GM12801 (cell line): ENCODE measurements at regions not wholly inside any gene's neighbourhood (a gene's known extent, or its start where the extent isn't known, plus 50 kb on each side); places are given as distances from the start of the nearest gene placed in this dataset.

Source experiments
- CTCF ChIP-seq: IDR thresholded peaks from one replicate; pipeline ENCODE4 v1.5.1; 2011; ENCODE audit warnings: control low read depth; ENCODE audit not compliant: insufficient read length; ENCODE audit errors: extremely low read depth

- no peak for TF ChIP-seq CTCF
Observed at GRCh38 chr20:58020656-58021454, 207.6 kb downstream of the ANKRD60 start.

- no peak for TF ChIP-seq CTCF
Observed at GRCh38 chr20:58019850-58020625, 208.4 kb downstream of the ANKRD60 start.

DNA sequence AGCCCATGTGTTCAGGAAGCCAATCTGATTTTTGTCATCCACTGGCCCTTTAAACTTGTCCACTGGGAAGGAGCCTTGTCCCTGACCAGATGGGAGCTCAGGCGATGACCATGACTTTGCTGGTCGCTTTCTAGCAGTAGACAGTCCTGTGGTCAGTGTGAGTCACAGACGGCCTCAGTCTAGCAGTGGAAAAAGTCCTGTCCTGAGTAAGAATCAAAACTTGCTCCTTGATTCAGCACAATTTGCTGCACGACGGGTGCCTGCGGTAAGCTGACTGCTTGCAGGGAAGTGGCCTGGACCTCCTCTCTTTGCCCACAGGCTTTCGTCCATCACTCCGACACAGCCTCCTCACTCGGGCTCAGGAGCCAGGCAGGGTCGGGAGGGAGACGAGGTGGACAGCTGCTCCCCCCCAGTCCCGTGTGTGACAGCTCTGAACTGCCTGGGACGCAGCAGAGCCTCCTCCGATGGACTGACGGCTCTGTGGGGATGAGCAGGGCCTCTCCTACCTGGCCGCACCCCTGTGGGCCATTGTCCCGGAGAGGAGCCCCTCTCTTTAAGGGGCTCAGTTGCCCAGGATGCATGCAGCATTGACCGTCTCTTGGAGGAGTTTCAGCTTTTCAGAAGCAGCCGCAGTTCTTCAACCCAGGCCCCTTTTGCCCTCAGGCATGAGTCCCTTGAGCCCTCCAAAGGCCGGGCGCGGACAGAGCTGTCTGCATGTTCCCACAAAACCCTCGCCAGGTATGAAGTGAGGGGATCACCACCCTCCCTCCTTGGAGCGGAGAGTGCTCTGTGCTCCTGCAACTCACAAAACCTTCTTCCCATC lies 209.2 kb downstream of the ANKRD60 start:
- no peak for TF ChIP-seq CTCF

DNA sequence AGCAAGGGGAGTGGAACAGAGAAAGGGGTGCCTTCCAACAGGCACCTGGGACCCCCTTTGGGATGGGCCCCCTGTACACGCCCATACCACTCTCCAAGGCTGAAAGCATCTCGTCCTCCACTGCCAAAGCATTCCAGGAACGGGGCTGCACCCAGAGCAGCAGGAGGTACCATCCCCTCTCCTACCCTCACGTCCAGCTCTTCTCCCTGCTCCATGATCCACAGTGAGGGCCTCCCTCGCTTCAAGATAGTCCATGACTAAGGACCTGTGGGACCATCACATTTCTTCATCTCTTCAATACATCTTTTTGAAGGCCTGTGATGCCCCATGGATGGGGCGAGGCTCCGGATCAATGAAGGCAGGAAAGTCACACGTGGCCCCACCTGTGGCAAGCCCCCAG lies 209.9 kb downstream of the ANKRD60 start:
- no peak for TF ChIP-seq CTCF

GRCh38 chr20:58017970-58018530 lies 210.4 kb downstream of the ANKRD60 start:
- TF ChIP-seq CTCF, result no peak

DNA sequence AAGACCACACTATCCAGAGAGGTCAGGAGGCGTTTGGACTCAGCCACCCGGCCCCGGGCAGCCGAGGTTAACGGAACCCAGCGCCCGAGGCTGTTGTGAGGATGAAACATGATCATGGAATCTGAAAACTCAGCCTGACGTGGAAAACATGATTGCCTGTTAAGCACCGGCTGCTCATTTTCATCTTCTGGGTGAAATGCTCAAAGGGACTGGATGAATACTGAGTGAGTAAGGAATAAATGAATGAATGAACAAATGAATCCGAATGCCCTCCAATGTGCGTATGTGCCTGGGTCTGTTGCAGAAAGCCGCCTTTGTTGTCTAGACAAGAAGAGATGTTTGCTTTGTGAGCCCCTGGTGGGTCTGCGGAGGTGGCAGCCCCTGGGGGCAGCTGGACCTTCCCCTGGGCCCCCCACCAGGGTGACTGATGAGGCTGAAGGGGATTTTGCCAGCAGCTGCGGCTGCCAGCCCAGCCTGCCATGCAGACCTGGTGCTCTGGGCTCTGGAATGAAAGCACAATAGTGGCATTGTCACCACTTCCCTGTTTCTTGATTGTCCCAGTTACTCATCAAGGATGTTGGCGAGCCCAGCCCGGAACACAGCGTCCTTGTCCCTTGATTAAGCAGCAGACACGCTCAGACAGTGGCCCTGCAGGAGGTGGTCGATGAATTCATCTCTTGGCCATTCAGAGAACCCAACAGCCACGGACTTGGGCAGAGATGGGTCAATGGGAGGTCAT lies 211.1 kb downstream of the ANKRD60 start:
- no peak for TF ChIP-seq CTCF
